ENCODE measurements at regions not wholly inside any gene's neighbourhood (a gene's known extent, or its start where the extent isn't known, plus 50 kb on each side); places are given as distances from the start of the nearest gene placed in this dataset.

DNA sequence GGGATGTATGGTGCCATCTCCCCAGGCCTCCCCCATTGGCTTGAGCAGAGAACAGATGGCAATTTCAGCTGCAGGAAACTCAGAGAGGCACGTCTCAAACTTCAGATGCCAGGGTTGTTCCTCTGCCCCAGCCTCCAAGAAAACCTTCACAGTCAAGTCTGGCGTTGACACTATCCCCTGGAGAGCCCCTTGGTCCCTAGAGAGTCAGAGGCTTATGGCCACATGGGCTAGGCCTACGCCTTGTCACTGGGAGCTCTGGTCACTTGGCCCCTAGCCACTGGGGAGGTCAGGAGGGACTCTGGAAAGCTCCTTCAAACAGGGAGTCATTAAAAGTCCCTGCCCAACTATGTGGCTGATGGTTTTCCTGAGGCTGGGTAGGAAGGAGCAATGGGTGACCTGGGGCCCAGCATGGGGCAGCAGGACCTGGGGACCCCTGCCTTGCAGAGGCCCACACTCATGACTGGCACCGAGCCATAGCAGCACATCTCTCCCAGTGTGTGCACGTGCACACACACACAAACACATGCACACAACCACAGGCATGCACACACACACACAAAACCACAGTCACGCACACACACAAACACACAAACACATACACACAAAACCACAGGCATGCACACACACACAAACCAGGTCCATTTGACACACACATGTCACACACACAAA lies 144.2 kb downstream of the GADD45G start:
- no peak for DNase-seq

DNA sequence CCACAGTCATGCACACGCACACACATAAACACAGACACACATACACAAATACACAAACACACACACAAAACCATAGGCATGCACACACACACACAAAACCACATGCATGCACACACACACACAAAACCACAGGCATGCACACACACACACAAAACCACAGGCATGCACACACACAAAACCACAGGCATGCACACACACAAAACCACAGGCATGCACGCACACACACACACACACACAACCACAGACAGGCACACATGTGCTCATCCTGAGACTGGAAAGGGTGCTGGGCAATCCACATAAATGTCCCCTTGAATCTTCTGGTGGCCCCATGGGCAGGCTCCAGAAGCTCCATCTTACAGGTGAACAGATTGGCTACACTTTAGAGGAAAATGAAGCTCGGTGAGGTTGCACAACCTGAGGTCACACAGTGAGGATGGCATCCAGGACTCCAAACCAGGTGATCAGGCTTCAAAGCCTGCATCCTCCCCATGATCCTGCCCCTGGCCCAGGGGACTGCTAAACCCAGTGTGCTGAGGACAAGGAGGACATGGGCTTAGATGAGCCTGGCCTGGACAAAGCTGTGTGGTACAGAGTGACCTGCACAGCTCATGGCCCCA lies 144.8 kb downstream of the GADD45G start:
- no peak for DNase-seq

DNA sequence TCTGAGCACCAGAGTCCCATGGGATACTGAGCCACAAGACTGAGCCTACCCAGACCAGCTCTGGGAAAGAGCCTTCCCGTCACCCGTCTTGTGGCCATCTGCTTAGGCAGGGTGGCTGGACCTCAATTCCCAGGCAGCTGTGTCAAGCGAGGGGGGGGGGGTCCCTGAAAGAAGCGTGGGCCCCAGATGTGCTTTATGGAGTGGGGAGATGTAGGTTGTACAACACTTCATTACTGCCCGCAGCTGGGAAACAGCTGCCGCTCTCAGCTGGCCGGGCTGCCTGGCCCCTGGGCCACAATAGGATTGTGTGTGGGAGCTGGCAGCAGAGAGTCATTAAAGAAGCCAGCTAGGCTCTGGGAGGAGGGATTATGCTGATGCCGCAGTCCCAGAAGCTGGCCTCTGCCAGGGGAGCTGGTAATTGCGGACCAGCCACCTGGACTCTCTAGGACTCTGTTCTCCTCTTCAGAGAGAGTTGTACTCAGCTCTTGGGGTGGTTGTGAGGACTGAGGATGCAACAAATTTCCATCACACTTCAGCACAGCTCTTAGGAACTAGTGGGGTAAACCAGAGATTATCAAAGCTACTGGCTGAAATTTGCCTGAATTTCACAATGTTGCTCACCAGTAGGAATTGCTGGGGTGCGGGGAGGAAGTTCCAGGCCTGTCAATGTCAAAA lies 145.4 kb downstream of the GADD45G start:
- no peak for DNase-seq

DNA sequence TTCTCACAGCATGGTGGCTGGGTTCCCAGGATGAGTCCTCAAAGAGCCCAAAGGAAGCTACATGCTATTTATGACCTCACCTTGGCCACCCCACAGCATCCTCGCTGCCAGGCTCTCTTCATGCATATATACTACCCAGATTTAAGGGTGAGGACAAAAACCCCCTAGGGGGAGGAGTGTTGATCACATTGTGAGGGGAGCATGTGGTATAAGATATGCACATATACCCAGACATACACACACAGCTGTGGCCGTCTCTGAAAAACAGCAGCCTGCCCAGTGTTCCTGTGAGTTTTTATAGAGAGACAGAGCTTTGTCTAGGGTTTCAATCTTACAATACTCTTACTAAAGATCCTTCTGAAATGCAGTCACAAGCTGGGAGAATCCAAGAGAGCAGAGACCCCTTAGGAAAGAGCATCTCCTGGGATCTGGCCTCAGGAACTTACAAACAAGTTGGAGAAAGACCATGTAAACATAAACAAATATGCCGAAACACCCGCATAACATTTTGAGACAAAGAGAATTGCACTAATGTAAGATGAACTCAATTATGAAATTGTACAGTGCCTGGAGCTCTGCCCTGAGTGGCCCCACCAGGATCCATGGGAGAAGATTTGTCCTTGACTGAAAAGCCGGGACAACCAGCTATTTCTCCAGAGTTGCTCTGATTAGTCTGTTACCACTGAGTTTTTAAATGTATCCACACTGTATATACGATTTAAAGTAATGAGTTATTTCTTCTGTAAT lies 146.4 kb downstream of the GADD45G start:
- no peak for DNase-seq

DNA sequence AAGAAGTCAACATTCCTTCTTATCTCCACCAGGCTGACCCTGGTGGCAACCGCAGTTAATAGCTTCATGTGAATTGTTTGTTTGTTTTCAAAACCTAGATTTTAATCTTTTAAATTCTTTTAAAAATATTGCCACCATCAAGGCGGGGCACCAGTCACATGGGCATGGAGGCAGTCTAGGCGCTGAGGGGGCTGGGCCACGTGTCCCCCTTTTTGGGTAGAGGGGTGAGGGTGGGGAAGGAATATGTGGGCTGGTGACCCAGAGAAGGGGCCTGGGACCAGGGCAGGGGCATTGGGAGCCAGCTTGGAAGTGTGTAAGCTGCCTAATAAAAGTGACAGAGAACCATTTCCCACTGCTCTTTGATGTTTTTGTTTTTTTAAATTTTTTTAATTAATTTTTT lies 147.3 kb downstream of the GADD45G start:
- DNase-seq: no peak

DNA sequence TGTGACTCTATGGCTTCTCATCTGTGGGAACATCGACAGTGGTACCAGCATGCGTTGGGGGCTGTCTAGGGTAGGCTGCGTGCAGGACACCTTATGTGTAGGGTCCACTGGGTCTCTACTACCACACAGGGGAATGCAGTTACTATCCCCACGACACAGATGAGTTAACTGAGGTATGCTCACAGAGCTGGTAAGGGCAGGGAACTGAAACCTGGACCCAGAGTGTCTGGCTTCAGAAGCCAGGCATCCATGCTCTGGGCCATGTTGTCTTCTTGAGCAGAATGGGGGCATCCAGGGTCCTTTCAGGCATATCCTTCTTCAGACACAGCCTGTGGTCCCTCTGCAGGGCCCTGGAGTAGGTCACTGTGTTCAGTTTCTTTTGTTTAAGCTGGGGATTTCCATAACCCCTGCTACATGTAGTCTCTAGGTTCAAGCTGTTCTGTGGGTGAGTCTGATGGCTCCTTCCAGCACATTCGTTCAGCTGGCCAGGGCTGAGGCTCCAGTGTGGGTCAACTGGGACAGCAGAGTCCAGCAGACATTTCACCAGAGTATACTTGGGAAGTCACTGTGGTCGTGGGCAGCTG lies 148.8 kb downstream of the GADD45G start:
- DNase-seq: no peak

DNA sequence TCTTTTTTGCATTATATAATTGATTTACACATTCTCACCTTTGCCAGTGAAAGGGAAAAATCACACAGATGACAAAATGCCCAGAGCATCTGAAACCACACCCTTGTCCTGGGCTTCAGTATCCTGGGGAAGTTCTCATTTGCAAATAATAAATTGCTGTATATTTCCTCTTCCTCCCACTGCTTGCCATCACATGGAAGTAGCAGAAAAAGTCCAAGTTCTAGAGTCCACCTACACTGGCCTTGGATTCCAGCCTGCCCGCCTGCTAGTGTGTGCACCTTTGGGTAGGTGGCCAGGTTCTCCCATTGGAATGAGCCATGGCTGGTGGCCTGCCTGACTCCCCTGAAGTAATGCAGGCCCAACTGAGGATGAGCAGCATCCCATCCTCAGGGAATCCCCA lies 149.4 kb downstream of the GADD45G start:
- DNase-seq: no peak

DNA sequence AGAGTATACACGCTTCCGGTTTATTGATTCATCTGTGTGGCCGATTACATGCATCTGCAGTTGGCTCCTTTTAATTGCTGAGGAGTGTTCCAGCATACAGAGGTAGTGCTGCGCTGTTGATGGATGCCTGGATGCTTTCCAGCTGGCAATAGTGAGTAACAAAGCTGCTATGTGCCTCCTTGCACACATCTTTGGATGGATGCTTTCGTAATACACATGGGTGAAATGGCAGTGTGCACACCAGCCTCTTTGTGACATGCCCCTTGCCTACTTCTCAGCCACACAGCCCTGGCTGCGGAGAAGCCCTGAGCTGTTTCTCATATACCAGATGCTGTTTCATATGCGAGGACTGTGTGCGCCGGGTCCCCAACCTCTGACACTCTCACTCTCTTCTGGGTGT lies 151.0 kb downstream of the GADD45G start:
- no peak for DNase-seq

DNA sequence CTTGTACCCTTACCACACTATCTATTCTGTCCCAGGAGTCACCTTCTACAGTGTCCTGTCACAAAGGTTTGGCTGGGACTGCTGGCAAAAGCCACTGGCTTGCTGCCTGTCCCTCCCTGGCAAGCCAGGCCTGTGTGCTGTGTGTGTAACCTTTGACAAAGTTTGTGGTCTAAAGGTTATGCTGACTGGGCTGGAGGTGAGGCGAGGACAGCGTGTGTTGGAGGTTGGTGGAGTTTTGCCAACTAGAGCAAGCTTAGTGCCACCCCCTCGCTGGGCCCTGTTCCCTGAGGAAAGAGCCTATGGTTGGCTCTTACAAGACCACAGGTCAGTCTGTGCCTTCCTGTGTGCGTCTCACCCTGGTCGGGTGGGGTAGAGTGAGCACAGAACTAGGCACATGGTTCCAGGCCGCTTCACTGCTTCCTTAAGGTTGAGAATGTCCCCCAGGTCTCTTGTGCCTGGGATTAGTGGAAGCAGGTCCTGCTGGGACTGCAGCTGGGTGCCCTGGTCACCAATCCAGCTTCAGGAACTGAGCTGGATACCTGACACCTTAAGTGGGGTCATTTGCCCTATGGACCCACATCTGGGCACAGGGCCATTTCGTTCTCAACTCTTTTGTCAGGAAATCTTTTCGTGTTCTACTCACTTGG lies 152.2 kb downstream of the GADD45G start:
- DNase-seq: no peak

DNA sequence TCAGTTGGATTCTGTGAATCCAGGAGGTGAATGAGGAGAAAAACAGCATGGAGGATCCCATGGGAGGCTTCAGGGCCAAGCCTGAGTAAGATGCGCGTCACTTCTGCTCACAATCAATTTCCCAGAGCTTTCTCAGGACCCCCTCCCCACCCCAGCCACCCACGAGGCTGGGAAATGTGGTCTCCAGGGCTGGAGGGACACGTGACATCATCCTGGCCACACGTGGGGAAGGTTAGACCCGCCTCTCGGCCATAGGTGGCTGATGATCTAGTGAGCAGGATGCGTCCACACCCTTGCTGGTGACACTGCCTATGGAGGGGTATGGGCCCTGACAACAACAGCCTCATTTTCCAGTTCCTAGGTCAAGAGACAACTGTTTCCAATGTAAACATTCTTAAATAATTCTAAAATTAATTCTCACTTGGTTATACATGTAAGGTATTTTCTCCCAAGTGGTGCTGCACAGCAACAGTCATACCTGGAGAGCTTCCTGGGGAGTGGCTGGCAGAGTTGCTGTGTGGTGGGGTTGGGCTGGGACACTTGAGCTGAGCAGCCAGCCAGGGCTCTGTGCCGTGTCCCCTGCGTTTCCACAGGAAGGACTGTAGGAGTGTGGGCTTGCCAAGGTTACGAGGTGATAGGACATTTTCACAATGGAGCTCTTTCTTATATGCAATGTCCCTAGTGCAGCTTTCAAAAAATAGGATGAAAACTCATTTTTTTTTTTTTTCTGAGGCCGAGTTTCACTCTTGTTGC lies 153.1 kb downstream of the GADD45G start:
- no peak for DNase-seq

DNA sequence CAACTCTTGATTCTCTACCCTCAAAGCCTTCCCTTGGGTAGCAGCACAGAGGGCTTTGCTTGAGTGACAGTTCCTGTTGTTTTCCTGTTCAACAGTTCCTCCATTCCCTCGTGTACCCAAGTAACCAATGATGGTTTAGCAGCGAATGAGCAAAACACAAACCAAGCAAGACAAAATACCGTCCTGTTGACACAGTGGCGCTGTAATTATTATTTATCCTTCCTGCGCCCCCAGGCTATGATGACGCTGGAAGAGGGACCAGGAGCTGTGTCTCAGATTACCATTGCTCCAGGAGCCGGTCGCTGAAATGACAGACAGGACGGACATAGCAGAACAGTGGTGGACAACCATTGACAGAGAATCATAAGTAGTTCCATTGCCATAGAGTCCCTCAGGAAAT lies 154.8 kb downstream of the GADD45G start:
- DNase-seq: no peak

DNA sequence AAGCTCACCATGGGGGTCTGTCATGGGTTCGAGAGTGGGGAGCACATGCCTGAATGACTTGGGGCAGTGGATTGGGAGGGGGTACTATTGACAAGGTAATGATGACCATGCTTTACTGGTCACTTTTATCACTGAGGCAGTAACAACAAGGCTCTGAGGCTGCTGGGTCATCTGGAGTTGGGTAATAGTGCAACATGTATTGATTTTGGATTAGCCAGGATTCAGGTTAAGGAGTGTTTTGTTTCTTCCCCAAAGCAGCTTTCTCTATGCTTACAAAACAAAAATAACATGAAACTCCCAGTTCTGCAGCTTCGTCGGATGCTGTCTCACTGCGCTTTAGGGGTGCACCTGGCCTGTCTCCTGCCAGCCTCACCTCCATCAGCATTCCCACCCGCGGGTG lies 155.3 kb downstream of the GADD45G start:
- DNase-seq: no peak

DNA sequence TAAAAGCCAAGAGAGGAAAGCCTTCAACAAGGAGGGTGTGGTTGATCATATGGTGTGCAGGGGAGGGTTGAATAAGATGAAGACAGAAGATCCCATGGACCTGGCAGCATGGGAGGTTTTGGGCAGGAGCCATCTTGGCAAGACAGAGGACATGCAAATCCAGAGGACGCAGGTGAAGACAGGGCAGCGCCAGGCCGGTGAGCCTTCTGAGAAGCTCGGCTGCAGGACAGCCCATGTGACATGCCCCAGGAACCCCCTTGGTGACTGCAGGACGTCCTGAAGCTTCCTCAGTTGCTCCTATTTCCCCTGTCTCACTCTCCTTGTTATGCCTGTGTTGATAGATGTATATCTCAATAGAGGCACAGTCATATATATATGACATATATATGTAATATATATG lies 159.4 kb downstream of the GADD45G start:
- no peak for DNase-seq

DNA sequence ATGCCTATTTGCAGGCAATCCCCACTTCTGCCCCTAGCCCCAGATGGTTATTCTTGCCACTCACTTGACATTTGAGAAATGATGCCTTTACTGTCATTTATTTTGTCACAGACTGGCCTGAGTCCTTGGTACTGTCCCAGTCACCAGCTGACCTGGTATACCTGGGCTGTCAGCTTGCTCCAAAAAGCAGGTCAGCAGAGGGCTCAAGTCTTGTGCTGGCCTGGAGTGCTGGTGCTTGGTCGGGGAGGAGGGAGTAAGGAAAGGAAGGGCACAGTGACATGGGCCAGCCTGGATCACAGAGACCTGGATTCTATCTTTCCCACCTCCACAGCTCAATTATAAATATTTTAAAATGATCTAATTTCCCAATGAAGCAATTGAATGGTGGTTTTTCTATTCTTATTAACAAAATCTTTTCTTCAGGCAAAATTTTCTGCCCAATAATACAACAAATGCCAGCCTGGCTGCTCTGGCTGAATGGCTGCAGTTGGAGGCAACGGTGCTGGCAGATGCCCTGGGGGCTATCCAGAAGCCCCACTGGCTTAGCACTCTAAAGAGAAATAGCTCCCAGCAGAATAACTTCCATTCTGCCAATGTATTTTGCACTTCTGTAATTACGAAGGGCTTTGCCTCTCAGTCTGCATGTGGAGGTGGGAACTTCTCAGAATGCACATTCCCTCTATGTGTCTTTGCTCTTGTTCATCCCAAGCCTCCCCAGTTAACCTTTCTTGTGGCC lies 160.6 kb downstream of the GADD45G start:
- DNase-seq: no peak

DNA sequence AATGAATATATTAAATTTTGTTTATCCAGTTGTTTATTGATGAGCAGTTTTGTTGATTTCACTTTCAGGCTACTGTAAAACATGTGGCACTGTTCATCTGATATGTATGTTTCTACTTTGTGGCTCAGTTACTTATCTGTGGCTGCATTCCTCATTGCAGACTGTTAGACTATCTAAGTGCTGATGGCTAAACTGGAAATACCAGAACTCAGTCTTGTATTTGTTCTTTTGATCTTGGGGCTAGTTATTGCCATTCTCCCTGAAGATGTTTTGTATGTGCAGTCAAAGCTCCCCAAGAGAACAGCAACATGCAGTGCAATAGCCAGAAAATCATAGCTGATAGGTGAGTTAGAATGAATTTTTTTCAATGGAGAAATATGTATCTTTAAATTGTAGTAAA lies 162.2 kb downstream of the GADD45G start:
- no peak for DNase-seq

DNA sequence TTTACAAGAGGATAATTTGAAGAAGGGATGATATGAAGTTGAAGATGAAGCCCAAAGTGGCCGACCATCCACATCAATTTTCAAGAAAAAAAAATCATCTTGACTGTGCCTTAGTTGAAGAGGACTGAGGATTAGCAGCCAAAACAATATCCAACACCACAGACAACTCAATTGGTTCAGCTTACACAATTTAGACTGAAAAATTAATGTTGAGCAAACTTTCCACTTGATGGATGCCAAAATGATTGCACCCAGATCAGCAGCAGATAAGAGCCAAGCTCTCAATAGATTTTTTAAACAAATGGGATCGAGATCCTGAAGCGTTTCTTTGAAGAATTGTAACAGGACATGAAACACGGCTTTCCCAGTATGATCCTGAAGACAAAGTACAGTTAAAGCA lies 163.2 kb downstream of the GADD45G start:
- no peak for DNase-seq

DNA sequence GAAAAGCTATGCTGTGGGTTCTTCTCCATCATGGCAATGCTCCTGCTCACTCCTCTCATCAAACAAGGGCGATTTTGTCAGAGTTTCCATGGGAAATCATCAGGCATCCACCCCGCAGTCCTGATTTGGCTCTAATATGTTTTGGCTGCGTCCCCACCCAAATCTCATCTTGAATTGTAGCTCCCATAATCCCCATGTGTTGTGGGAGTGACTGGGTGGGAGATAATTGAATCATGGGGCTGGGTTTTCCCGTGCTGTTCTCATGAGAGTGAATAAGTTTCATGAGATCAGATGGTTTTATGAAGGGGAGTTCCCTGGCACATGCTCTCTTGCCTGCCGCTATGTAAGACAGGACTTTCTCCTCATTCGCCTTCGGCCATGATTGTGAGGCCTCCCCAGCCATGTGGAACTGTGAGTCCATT lies 163.8 kb downstream of the GADD45G start:
- DNase-seq: no peak

DNA sequence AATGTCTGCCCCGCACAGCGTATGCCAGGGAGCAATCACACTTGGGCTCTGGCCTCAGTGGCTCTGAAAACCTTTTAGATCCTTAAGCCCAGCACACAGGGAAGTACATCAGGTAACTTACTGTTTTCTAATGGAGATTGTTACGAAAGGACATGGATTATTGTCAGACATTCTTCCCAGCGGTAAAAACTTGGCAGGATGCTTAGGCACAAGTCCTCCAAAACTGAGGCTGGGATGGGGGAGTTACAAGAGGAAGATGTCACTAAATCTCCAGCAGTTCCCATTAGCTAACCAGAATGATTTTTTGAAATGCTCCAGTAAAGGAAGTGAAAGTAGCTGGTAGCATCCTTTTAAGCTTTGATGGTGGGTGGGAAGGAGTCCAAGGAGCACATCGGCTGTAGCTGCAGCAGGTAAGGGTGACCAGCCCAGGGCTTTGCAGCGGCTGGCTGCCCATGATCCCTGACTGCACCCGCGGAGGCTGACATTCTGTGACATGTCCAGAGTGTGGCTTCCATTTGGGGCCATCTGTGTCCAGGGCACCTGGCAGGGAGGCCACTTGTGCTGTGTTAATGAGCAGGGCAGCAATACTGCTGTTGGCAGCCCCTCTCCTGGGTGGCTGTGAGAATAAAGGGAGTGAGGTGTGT lies 165.8 kb downstream of the GADD45G start:
- no peak for DNase-seq

DNA sequence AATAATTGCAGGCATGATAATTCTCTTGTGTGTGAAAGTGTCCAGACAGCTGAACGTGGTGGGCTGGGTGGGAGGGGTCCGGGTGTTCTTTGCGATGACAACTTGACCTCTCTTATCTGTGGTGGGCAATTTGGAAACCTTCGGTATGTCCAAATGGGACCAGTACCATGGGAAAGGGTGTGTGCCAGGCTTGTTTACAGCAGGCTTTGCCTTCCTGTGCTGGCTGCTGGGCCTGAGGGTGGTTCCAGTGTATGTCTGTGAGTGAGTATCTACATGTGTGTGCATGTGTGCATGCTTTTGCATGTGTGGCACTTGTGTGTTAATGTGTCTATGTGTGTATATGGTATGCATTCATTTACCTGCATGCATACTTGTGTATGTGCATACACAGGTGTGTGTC lies 166.4 kb downstream of the GADD45G start:
- DNase-seq: no peak

DNA sequence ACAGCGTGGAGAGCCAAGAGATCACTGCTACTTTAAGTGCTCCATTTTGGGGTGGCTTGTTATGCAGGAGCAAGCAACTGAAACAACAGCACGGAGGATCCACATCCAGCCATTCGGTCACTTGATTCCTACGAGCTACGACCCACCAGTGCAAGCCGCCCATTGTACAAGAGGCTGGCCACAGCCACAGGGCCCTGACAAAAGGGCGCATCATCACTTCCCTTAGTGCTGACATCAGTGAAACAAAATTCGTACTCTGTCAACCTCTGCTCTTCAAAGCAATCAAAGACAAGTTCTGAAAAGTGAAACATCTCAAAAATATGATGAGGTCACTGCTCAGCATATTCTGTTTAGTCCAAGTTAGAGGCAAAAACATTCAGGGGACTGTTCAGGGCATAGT lies 168.4 kb downstream of the GADD45G start:
- no peak for DNase-seq

DNA sequence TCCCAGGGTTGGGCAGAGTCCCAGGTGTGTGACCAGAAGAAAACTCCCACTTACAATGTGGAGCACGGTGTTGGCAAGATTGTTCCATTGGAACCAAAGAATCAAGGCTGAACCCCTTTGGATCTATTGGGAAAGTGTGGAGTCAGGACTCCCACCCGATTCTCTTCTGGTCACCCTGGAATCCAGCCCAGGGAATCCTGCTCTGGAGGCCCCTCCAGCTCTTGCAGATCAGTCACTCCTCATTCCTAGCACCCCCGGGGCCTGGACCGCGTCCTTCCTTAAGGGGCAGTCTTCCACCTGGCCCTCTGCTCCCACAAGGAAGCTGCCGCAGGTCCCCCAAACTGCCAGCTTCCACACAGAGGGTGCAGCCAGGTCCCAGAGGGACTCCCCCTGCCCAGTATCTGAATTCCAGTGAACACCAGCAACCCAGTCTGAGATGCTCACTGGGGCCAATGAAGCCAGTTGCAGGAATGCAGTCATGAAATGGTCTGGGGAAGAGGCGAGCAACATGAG lies 170.1 kb downstream of the GADD45G start:
- DNase-seq: no peak

Data from GDM1 (cell line).